ENCODE measurements at regions not wholly inside any gene's neighbourhood (a gene's known extent, or its start where the extent isn't known, plus 50 kb on each side); places are given as distances from the start of the nearest gene placed in this dataset.

DNA sequence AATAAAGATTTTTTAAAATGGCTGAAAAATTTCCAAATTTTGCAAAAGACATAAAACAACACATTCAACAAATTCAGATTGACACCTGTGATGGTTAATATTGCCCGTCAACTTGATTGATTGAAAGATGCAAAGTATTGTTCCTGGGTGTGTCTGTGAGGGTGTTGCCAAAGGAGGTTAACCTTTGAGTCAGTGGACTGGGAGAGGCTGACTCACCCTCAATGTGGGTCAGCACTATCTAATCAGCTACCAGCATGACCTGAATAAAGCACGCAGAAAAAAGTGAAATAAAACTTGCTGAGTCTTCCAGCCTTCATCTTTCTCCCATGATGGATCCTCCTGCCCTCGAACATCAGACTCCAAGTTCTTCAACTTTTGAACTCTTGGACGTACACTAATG, 868.0 kb upstream of the CTNND2 start:
- TF ChIP-seq CTCF (IDR thresholded peaks at IDR 0.05; ENCODE audit: poor library complexity) (no peak), EZH2 (IDR thresholded peaks at IDR 0.05; ENCODE audit: borderline replicate concordance) (no peak)

Data from hepatocyte (in vitro differentiated cells).